HG02623 (cell line): ENCODE measurements at regions not wholly inside any gene's neighbourhood (a gene's known extent, or its start where the extent isn't known, plus 50 kb on each side); places are given as distances from the start of the nearest gene placed in this dataset.

Experiments
- ATAC-seq: cut with Tn5 transposase; IDR thresholded peaks from one replicate; pipeline ENCODE4 v1.9.1; 2021; ENCODE audit warnings: moderate library complexity; ENCODE audit not compliant: unreplicated experiment

DNA sequence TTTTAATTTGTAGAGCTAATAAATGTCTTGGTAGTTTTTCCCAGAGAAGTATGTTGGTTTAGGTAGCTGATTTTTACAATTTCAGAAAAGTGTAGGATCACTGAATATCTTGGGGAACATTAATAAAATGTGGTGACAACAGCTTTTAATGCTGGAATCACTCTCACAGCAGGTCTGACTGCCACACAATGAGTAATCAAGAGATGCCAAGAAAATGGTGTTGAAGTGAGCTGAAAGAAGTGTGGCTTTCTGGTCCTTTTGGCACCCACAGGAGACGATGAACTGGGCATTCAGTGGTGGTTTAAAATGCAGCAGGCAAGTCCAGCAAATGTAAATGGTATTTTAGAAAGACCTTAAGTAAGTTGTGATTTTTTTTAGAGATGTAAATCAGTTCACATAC lies 175.8 kb downstream of the CBLN2 start:
- no peak for ATAC-seq

DNA sequence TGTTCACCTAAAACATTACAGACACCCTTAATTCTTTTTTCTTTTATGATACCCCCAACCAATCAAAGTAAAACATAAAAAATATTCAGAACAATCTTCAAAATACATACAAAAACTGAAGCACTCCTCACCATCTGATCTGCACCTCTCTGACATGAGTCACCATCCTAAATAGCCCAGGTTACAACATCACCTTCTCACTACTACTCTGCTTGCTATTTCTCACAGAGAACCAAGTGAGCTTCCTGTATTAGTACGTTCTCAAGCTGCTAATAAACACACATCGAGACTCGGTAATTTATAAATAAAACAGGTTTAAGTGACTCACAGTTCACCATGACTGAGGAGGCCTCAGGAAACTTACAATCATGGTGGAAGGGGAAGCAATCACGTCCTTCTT lies 183.5 kb downstream of the CBLN2 start:
- no peak for ATAC-seq

DNA sequence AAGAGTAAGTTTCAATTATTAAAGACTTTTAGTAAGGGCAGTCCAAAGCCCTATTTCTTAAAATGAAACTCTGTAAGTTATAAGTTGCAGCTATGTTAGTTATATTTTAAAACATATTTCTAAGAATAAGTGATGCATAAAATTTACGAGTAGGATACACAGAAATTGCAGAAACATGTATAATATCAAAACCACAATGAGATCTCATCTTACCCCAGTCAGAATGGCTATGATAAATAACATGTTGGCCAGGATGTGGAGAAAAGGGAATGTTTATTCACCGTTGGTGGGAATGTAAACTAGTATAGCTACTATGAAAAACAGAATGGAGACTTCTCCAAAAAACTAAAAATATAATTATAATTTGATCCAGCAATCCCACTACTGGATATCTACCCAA lies 201.2 kb downstream of the CBLN2 start:
- ATAC-seq = no peak

DNA sequence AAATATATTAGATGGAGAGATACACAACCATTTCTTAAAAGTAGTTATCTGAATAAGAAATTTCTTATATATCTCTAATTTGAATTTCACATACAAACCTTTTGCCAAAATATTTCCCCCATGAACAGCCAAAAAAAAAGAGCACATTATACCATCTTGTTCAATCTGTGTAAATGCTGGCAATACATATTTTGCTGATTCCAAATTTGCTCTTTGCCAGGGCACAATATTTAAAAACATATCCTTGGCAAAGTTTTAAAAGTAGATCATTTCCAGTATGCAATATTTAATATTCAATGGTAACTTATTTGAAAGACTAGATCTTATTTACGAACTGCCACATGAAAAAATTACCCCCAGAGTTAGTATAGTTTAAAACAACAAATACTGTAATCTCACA lies 204.2 kb downstream of the CBLN2 start:
- no peak for ATAC-seq

DNA sequence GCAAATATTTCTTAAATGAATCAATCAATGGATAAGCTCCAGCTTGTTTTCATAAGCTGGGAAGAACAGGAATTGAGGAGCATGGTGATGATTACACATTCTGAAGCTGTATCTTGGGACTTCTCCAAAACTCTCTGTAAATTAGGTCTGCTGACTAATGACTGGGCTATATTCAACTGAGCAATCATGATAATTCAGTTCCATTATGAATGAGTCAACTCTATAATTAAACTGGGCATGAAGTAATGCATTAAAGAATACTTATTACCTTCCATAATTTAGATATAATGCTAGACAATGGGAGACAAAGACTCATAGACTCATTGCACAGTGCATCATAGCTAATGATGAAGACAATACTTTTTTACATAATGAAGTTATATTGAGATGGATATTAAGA lies 207.4 kb downstream of the CBLN2 start:
- no peak for ATAC-seq

DNA sequence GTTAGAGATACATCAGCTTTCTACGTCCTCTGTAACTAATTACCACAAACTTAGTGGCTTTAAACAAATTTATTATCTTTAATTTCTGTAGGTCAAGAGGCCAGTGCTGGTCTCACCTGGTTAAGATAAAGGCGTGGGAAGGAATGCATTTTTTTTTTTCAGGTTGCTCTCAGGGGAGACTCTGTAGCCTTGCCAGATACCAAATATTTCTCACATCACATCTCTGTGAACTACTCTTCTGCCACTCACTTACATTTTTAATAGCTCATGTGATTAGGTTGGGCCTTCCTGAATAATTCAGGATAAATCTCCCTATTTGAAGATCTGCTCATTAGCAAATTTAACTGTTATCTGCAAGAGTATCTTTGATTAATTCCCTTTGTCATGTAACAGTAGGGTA lies 214.6 kb downstream of the CBLN2 start:
- ATAC-seq = no peak

- peak; percentile 54 for ATAC-seq
Observed at GRCh38 chr18:72325307-72325706, 218.8 kb downstream of the CBLN2 start.

GRCh38 chr18:72324677-72325076 lies 219.5 kb downstream of the CBLN2 start:
- no peak for ATAC-seq

DNA sequence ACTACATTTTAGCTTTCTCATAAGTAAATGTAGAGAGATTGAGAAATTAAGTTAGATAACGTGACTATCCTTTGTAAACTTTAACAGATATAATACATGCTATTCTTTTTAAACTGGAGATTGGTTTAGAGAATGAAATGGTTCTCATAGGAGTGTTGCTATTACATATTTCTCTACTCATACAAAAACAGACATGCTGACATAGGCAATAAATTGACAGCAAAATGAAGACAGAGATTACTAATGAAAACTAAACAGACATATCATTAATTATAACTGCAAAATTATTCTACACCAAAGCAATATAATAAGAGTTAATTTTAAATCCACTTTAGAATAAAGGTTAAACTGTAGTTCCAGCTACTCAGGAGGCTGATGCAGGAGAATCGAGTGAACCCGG lies 227.6 kb downstream of the CBLN2 start:
- ATAC-seq = no peak

- ATAC-seq = no peak
Observed at GRCh38 chr18:72283148-72283925, 260.8 kb downstream of the CBLN2 start.

- ATAC-seq = no peak
Observed at GRCh38 chr18:72273025-72273424, 271.1 kb downstream of the CBLN2 start.

DNA sequence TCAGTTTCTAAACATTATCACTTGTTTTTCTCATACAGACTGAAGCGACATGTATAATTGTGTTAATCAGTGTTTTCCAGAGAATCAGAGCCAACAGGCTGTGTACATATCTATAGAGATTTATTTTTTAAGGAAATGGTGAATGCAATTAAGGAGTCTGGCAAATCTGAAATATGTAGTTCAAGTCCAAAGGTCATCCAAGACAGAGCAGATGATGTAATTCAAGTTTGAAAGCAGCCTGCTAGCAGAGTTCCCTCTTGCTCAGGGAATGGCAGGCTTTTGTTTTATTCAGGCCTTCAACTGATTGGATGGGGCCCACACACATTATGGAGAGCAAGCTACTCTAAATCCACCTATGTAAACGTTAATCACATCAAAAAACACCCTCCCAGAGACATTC lies 282.6 kb downstream of the CBLN2 start:
- no peak for ATAC-seq

- ATAC-seq = no peak
Observed at GRCh38 chr18:72246076-72246475, 298.1 kb downstream of the CBLN2 start.

DNA sequence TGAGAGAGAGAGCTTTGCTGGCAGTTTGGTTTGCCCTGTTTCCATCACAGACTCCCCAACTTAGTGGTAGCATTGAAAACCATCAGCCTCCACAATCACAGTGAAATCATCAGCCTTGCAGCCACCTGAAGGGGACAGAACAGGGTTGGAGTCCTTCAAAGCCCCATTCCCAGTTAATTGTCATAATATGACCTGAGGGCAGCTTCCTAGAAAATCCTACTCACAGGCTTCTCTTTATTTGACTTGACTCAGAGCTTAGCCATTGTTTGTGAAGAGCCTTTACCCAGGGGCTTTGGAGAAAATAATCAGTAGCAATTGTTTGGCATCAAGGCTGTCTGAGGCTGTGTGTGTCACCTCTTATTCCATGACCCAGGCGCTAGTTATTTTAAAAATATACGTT lies 308.7 kb downstream of the CBLN2 start:
- ATAC-seq = no peak

DNA sequence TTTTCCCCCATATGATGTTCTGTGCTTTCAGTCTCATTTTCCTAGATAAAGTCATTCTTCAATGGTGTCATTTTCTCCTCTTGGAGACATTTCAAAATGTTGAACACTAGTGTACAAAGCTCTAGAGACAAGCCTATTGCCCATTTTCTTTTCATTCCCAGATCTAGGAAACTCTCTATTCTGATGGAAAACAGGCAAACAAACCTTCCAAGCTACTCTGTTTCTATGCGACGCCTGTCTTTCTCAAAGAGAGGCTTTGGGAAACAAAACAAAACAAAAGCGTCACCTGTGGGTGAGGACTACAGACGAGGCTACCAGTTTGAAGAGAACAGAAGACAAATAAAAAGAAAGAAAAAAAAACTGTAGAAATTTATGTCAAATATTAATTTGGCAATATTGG lies 311.0 kb downstream of the CBLN2 start:
- ATAC-seq = no peak

GRCh38 chr18:72232644-72233043 lies 311.5 kb downstream of the CBLN2 start:
- ATAC-seq = no peak

DNA sequence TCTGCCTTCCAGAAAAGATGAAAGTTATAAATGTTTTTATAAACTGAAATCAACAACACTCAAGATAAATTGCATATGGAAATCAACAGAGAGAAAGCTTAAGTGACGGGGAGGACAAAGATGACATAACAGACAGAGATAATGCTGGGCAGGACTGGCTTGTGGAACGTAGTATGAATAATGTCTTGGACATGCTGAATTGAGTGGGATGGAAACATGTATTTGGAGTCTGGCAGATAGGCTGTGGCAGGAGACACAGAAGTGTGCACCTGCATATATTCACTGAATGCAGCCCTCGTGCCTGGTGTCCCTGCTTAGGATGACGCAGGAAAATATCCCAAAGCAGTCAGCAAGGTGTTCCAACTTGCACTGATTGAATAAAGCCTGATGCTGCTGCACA lies 318.2 kb downstream of the CBLN2 start:
- no peak for ATAC-seq

DNA sequence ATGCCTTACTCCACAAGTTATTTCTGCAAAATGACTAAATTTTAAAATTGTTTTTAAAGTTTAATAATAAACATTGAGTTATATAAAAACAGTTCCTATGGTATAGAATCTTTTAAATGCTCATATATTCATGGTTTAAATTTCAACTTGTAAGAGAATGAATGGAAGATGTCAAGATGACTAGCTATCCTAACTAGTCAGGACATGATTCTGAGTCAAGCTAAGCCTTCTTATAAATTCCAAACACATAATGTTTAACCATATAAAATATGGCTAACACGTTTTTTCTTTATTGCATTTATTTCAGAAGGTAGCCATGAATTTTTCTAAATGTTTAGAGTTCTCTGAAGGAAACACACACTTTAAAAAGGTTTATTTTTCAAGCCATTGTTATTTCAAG lies 320.4 kb downstream of the CBLN2 start:
- ATAC-seq = no peak

GRCh38 chr18:72208920-72209676 lies 335.0 kb downstream of the CBLN2 start:
- no peak for ATAC-seq

GRCh38 chr18:72207280-72207679 lies 336.9 kb downstream of the CBLN2 start:
- no peak for ATAC-seq

GRCh38 chr18:72206814-72207213 lies 337.3 kb downstream of the CBLN2 start:
- no peak for ATAC-seq

DNA sequence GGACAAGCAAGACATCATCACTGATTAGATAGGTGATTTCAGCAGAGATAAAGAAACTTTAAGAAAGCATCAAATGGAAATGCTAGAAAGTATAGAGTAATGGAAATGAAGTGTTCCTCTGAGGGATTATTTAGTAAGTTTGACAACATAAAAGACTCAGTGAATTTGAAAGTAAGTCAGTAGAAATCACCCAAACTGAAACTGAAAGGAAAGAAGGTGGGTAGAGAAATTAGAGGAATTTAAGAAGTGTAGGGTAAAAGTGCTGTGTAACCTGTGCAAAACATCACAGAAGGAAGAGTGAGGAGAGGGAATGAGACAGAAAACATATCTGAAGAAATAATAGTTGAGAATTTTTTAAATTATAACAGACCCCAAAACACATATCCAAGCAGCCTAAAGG lies 343.1 kb downstream of the CBLN2 start:
- ATAC-seq = peak; percentile 45

- no peak for ATAC-seq
Observed at GRCh38 chr18:72197591-72197990, 346.6 kb downstream of the CBLN2 start.
